Ovary (tissue), 3 donors: ENCODE measurements at regions not wholly inside any gene's neighbourhood (a gene's known extent, or its start where the extent isn't known, plus 50 kb on each side); places are given as distances from the start of the nearest gene placed in this dataset.

Experiments
- EP300 ChIP-seq: sonication (generic); formaldehyde crosslinking; IDR thresholded peaks from one replicate; pipeline ENCODE4 v1.6.1; 2017; ENCODE audit warnings: antibody characterized with exemption
- POLR2A ChIP-seq: fragments of 450-650 bp; IDR thresholded peaks from one replicate; pipeline ENCODE4 v1.6.1; 2017; ENCODE audit warnings: antibody characterized with exemption, mild to moderate bottlenecking, moderate library complexity
- TF ChIP-seq, protein P1 (sequence below), 3 donors: fragments of 450-650 bp in 2 of 3; fragments of 200-600 bp in 1 of 3; IDR thresholded peaks; one replicate each; pipeline versions ENCODE4 v1.5.1 to v1.8.0; 2016 to 2022; ENCODE audit warnings: antibody characterized with exemption in 3 of 3, mild to moderate bottlenecking in 1 of 3
- donor health status: DM: no; HTN: no; CAD: no.

DNA sequence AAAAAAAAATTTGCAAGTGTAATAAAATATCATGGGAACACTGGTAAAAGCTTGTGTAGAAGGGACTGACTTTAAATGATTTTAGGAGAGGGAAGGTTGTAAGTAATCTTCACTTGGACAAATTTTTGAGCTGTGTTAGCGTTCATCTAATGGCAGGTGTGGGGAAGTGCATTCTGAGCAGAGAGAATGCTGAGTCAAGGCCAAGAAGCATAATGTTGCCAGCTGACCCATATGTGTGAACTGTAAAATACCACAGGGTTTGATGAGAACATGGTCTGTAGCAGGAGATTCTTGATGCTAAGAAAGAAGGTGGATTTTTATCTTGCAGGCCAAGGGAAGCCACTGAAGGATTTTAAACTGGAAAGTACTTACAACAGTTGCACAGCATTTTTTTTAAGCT lies 98.2 kb upstream of the ZNF32 start:
- TF ChIP-seq, protein P1, sequence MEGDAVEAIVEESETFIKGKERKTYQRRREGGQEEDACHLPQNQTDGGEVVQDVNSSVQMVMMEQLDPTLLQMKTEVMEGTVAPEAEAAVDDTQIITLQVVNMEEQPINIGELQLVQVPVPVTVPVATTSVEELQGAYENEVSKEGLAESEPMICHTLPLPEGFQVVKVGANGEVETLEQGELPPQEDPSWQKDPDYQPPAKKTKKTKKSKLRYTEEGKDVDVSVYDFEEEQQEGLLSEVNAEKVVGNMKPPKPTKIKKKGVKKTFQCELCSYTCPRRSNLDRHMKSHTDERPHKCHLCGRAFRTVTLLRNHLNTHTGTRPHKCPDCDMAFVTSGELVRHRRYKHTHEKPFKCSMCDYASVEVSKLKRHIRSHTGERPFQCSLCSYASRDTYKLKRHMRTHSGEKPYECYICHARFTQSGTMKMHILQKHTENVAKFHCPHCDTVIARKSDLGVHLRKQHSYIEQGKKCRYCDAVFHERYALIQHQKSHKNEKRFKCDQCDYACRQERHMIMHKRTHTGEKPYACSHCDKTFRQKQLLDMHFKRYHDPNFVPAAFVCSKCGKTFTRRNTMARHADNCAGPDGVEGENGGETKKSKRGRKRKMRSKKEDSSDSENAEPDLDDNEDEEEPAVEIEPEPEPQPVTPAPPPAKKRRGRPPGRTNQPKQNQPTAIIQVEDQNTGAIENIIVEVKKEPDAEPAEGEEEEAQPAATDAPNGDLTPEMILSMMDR (IDR thresholded peaks at IDR 0.05), result no peak
- TF ChIP-seq POLR2A, result no peak
- no peak for TF ChIP-seq EP300
